GM12875 (cell line): ENCODE measurements at regions not wholly inside any gene's neighbourhood (a gene's known extent, or its start where the extent isn't known, plus 50 kb on each side); places are given as distances from the start of the nearest gene placed in this dataset.

Experiments
- H3K4me3 ChIP-seq: one replicate; pipeline ENCODE4 v1.5.1; 2011; ENCODE audit warnings: low read depth, low read length, control low read depth
- CTCF ChIP-seq: IDR thresholded peaks from 2 replicates; pipeline ENCODE4 v1.5.1; 2011; ENCODE audit warnings: low read depth, mild to moderate bottlenecking, control low read depth, inconsistent platforms, low read length, moderate library complexity, borderline replicate concordance; ENCODE audit not compliant: insufficient read depth

GRCh38 chr2:8324164-8324856 is 357.5 kb upstream of the ID2 start:
- no peak for TF ChIP-seq CTCF
- H3K4me3 ChIP-seq: no peak overlapping the region

GRCh38 chr2:8324901-8325300 is 357.0 kb upstream of the ID2 start:
- H3K4me3 ChIP-seq: no peak overlapping the region
- TF ChIP-seq CTCF: no peak

GRCh38 chr2:8327371-8328100 is 354.3 kb upstream of the ID2 start:
- no peak for TF ChIP-seq CTCF
- H3K4me3 ChIP-seq: no peak overlapping the region

GRCh38 chr2:8328217-8328616 is 353.6 kb upstream of the ID2 start:
- TF ChIP-seq CTCF: no peak
- no peak overlapping the region for H3K4me3 ChIP-seq

- no peak for TF ChIP-seq CTCF
- no peak overlapping the region for H3K4me3 ChIP-seq
These were observed 351.9 kb upstream of the ID2 start for GRCh38 chr2:8329660-8330622.

GRCh38 chr2:8331068-8331467 is 350.8 kb upstream of the ID2 start:
- TF ChIP-seq CTCF: no peak

More at GRCh38 chr2:8331068-8331467, 350.8 kb upstream of the ID2 start:
- H3K4me3 ChIP-seq: no peak overlapping the region
